RKO (cell line): ENCODE measurements at regions not wholly inside any gene's neighbourhood (a gene's known extent, or its start where the extent isn't known, plus 50 kb on each side); places are given as distances from the start of the nearest gene placed in this dataset.
"Not testable (repeated sequence)": the region's sequence is repeated elsewhere in the genome, so short reads cannot be mapped to it uniquely, and the experiment has no call there.

Experiments used
- DNase-seq: peaks from one replicate; pipeline ENCODE4 v3.0.0-alpha.2; 2016; ENCODE audit warnings: low spot score

DNA sequence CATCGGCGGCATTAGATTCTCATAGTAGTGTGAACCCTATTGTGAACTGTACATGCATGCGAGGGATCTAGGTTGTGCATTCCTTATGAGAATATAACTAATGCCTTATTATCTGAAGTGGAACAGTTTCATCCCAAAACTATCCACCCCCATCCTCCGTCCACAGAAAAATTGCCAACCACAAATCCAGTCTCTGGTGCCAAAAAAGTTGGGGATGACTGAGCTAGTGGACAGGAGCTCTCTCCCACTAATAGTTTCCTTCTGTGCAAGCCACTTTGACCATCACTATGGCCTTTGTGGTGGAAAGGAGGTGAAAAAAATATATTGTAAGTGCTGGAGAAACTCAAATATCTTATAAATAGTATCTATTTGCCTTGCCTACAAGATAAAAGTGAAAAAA lies 857.8 kb downstream of the DIAPH3 start:
- no peak for DNase-seq

DNA sequence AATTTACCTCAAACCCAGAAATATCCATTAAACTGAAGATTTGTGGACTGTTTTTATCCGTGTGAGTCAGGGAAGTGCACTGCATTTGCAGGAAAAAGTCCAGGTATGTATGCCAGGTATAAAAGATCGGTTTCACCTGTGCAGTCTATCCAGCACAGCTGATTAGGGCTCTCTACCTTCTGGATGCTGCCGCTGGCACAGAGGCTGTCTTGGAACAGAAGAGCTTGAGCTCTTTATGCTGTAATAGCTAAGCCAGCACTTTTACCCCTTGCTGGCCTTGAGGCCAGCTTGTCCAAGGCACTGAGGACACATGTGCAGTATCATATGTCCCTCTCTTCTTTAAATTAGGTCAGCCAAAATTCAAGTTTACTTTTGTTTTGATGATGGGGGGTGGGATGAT lies 851.0 kb downstream of the DIAPH3 start:
- DNase-seq: no peak

- DNase-seq: peak; percentile 54
Measured at GRCh38 chr13:59318320-59318930, 845.3 kb downstream of the DIAPH3 start.

DNA sequence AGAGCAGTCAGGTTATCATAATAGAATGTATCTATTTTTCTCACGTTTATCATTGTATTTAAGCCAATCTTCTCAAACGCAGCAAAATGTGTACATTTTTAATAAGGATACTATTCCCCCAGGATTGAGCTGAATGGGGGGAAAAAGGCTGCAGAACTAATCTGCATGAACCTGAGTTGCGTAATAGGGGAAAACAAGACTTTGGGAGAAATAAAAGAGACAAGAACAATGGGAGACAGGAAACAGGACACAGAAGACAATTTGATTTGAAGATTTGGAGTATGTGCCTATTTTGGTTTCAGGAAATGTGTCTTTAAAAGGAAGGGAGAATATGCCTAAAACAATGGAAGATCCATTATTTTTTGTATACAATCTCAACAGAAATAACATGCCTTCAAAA lies 844.5 kb downstream of the DIAPH3 start:
- no peak for DNase-seq

DNA sequence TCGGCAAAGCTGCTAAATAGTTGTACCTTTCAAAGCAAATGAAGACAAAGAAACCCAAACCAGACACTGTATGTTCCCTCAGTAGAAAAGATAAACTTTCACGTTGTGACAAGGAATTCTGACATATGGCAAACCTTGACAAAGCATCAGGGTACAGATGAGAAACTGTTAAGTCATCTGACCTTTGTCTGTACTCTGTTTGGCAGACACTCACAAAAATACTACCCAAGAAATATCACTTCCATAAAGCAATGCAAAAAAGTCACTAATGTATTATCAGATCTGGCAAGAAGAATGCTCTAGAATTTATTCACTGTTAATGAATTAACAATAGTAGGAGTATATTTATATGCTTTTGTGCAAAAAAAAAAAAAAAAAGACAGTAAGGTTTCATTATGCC lies 843.7 kb downstream of the DIAPH3 start:
- no peak for DNase-seq

- not testable (repeated sequence) for DNase-seq
Measured at GRCh38 chr13:59324401-59324800, 839.3 kb downstream of the DIAPH3 start.

DNA sequence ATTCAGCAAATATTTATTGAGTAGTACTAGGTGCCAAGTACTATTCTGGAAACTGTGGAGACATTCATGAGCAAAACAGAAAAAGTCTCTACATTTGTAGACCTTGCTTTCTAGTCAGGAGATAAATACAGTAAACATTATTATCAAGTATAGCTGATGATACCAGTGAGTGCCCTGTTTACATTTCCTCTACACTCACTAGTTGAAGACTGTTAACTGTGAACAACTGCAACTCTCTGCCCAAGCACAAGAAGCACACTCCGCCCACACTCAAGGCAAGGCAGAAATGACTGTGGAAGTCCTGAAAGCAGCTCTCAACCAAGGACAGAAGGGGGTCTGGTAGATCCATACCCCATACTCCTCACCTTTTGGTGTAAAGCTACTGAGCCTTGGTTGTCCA lies 837.0 kb downstream of the DIAPH3 start:
- no peak for DNase-seq

DNA sequence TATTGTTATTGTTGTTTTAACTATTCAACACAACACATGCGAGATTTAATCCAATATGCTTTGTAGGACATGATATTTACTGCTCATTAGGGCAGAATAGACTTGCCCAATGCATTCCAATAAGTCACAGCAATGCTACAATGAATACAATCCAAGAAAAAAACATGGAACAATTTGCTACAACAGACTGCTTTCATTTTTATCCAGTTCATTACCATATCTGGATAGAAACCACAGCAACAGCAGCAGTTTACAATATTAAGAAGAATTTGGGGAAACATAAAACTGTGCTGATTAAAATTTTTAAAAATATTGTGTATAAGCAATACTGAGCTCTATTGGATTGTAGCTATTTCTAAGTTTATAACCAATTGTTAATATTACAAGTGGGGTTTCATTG lies 833.0 kb downstream of the DIAPH3 start:
- DNase-seq: no peak

DNA sequence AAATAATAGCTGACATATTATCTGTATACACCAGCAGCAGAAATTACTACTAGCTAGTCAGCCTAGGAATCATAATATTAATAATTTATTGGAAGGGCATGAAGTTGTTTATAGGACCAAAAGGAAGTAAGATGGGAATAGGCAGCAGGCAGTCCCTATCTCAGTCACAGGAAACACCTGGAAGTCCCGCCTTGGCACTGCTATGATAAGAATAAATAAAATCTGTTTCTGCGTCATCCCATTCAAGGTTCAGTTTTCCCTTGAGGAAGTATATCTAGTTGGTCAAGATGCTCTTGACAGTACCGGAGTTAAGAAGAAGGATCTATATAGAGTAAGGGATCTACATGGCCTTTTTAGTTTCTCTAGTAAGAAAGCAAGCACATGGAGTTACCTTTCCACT lies 830.8 kb downstream of the DIAPH3 start:
- DNase-seq: no peak

DNA sequence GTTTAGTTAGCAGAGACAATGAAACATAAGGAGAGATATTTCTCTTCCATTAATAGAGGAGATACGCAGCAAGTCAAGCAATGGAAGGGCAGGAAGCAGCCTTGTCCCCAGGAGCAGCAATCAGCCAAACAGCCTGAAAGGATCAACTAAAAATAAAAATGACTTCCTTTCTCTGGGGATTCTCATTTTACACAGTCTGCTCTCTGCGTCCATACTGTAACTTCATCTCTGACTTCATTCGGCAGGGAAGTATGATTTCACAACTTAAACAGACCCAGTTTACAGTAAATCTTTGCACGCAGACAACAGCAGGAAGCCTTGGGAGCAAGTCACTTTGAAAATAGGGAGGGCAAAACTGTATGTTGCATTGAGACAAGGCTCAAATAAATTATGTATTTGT lies 826.7 kb downstream of the DIAPH3 start:
- no peak for DNase-seq

GRCh38 chr13:59340151-59340550 lies 823.6 kb downstream of the DIAPH3 start:
- DNase-seq: no peak

GRCh38 chr13:59340581-59340980 lies 823.1 kb downstream of the DIAPH3 start:
- no peak for DNase-seq

- DNase-seq: no peak
Measured at GRCh38 chr13:59342400-59342799, 821.3 kb downstream of the DIAPH3 start.

DNA sequence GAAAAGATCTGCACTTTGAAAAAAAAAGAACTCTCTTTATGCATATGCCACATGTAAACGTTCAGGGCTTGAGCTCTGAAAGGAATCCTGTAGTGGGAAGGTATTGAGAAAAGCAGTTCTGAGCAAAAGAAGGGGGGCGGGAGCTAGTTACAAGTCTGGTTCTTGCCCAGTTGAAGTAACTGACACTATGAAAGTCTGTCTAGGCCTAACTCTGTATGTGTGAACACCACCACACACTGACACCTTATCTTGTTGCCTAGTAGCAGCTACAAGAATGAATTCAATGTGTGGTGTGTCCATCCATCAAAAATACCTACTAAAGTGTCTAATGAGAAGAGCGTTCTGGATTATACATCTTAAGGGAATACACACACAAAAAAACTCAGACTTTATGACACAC lies 820.6 kb downstream of the DIAPH3 start:
- no peak for DNase-seq

- DNase-seq: no peak
Measured at GRCh38 chr13:59343993-59344822, 819.5 kb downstream of the DIAPH3 start.

DNA sequence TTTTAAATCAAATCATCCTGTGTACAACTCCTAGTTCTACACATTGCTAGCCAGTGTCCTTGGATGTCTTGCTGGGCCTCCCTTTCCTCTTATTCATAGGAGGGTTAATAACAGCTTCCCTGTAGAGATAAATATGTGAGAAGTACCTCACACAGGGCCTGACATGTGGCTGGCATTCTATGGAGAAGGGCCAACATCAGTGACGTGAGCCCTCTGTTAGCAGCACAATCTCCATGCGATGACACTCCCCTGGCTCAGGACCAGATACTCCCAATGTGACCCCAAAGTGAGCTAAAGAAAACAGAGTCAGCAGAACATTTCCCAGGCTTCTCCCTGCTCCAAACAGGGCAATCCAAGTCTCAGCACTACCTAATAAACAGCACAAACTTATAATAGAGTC lies 818.4 kb downstream of the DIAPH3 start:
- no peak for DNase-seq

DNA sequence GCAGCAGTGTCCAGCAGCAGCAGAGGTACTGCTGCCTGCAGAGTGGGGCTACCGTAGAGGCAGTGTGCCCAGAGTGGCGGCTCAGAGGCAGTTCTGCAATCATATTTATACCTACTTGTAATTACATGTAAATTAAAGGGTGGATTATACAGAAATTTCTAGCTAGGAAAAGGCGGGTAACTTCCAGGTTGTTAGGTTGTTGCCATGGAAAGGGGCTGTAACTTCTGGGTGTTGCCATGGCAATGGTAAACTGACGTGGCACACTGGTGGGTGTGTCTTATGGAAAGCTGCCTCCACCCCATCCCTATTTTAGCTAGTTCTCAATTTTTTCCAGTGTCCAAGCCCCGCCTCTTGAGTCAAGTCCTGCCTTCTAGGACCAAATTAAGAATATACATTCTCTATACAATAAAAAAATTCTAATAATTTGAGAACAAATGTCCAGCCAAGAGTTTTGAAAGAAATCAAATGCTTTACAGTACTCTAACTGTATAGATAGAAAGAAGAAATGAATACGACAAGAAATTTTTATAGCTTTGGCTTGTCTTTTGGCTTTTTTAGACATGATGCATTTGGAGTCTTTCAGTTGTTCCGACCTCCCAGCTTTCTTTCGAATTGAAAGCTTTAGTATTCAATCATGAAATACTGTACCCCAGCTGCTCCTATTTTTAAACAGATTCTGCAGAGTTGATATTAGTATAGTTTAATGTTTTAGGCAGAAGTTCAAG lies 816.6 kb downstream of the DIAPH3 start:
- no peak for DNase-seq

DNA sequence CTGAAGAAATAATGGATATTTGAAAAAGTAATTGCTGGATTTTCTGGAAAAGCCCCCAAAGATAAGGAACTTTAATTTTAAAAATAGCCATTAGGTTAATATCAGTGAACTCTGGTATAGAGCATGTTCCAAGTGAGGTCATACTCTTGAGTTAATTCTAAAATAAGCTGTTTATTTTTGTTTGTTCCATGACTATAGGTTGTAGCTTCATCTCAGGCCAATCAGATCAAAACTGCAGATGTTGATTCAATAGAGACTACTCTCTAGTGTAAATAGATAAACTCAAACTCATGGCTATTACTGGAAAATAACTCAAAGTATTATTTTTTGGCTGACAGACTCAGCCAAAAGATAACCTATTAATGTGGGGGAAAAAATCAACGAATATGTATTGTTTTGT lies 815.1 kb downstream of the DIAPH3 start:
- no peak for DNase-seq

GRCh38 chr13:59352600-59352999 lies 811.1 kb downstream of the DIAPH3 start:
- no peak for DNase-seq

GRCh38 chr13:59354665-59355369 lies 808.9 kb downstream of the DIAPH3 start:
- DNase-seq: no peak

DNA sequence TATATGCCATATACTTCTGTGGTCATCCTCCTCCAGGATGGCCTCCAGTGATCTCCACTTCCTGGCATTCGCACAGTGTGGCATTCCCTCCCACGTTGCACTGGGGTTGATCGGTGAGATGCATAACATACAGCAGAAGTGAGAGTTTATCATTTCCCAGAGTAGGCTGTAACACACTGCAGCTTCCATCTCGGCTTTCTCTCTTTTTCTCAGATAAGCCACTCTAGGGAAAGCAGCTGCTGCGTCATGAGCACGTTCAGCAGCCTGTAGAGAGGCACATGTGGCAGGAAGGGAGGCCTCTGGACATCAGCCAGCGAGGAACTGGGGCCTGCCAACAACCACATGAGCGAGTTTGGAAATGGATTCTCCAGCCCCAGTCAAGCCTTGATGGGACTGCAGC lies 807.1 kb downstream of the DIAPH3 start:
- DNase-seq: no peak

DNA sequence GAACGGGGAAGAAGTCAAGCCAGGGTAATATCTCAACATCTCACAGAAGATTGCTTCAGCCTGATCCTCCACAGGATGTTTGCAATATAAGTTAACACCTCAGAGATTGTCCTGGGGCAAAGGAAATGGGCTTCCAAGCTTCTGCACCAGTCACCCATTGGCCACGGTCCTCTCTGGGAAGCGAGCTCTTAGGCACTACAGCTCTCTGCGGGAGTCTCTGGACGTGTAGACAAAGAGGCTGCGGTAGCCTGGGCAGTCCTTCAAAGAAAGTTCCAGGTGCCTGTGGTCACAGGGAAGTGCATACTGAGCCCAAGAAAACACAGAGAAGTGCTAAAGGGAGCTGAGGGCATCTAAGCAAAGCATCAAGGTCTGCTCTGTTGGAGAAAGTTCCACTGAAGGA lies 805.7 kb downstream of the DIAPH3 start:
- no peak for DNase-seq

GRCh38 chr13:59360108-59360507 lies 803.6 kb downstream of the DIAPH3 start:
- DNase-seq: no peak
